ENCODE measurements at regions not wholly inside any gene's neighbourhood (a gene's known extent, or its start where the extent isn't known, plus 50 kb on each side); places are given as distances from the start of the nearest gene placed in this dataset.

- TF ChIP-seq PATZ1 (CRISPR knock-in tag; IDR thresholded peaks at IDR 0.05) (no peak), SP4 (CRISPR knock-in tag; IDR thresholded peaks at IDR 0.05) (no peak), JUN (CRISPR knock-in tag; IDR thresholded peaks at IDR 0.05) (no peak), NR2C2 (CRISPR knock-in tag; IDR thresholded peaks at IDR 0.05; ENCODE audit: borderline replicate concordance) (no peak), SMYD3 (CRISPR knock-in tag; IDR thresholded peaks at IDR 0.05) (no peak)
These were observed 507.9 kb downstream of the TECRL start for GRCh38 chr4:63901304-63901703.

Data from HepG2 (cell line).